ENCODE measurements at regions not wholly inside any gene's neighbourhood (a gene's known extent, or its start where the extent isn't known, plus 50 kb on each side); places are given as distances from the start of the nearest gene placed in this dataset.

DNA sequence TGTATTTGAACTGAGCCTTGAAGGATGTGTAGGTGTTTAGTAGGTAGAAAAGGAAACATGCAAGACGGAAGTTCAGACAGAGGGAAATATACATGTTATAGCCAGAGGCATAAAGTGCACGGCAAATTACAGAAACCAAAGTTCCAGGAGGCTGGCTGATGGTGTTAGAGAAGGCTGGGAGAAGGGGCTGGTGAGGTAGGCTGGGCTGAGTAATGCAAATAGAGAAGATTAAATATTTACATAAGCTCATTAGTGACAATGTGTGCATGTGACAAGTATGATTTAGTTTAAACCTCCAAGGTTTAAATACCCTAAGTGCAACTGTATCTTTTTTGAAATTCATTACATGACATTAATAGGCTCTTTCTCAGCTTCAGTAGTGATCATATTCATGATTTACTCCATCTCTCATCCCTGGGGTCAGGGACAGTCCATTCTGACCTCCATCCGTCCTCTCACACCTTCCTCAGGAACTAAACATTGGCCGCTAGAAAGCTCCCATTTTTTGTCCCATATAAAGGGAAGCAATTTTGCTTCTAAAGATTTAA is 399.8 kb upstream of the SALL1 start:
- no TSS peak for BruUV-seq (replicated peaks)
- H3K27me3 Mint-ChIP-seq (ENCODE audit: unreplicated experiment): peaks cover 26% of the 10 kb centered on the region
- TF ChIP-seq, protein P1, sequence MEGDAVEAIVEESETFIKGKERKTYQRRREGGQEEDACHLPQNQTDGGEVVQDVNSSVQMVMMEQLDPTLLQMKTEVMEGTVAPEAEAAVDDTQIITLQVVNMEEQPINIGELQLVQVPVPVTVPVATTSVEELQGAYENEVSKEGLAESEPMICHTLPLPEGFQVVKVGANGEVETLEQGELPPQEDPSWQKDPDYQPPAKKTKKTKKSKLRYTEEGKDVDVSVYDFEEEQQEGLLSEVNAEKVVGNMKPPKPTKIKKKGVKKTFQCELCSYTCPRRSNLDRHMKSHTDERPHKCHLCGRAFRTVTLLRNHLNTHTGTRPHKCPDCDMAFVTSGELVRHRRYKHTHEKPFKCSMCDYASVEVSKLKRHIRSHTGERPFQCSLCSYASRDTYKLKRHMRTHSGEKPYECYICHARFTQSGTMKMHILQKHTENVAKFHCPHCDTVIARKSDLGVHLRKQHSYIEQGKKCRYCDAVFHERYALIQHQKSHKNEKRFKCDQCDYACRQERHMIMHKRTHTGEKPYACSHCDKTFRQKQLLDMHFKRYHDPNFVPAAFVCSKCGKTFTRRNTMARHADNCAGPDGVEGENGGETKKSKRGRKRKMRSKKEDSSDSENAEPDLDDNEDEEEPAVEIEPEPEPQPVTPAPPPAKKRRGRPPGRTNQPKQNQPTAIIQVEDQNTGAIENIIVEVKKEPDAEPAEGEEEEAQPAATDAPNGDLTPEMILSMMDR (IDR thresholded peaks at IDR 0.05; ENCODE audit: unreplicated experiment): no peak
- no peak overlapping the region for H3K4me3 Mint-ChIP-seq (ENCODE audit: low read depth, unreplicated experiment)
- H3K9me3 Mint-ChIP-seq (ENCODE audit: low read depth, unreplicated experiment): no peaks in the 10 kb centered on the region
- CTCF ChIA-PET: no interaction called here
- H3K4me1 Mint-ChIP-seq (ENCODE audit: low read depth, unreplicated experiment): no peaks in the 10 kb centered on the region
- no peaks in the 10 kb centered on the region for H3K36me3 Mint-ChIP-seq (ENCODE audit: insufficient read depth, unreplicated experiment)
- DNase-seq: no peak
- intact Hi-C loops (cut with micrococcal nuclease; ENCODE audit: unreplicated experiment): no loop called here
- no peak overlapping the region for H3K27ac Mint-ChIP-seq (ENCODE audit: unreplicated experiment)

DNA sequence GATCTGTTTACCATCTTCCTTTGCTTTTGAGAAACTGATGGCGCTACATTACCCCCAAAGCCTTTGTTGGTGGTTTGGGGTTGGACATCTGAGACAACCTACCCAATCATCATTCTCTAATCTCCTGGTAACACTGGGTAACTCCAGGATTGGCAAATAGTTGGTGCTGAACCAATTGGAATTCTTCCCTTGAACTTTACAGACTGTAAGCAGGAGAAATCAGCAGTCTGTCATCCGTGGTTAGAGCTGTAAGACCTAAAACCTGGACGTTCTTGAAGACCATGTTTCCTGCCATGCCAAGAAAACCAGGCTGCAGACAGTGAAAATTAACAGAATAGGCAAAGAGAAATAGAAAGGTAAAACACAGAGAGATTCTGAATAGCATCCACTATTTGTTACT is 398.8 kb upstream of the SALL1 start:
- peaks cover 26% of the 10 kb centered on the region for H3K27me3 Mint-ChIP-seq (ENCODE audit: unreplicated experiment)
- BruUV-seq (replicated peaks): no TSS peak
- CTCF ChIA-PET: no interaction called here
- H3K9me3 Mint-ChIP-seq (ENCODE audit: low read depth, unreplicated experiment): no peaks in the 10 kb centered on the region
- DNase-seq: no peak
- no peak overlapping the region for H3K4me3 Mint-ChIP-seq (ENCODE audit: low read depth, unreplicated experiment)
- intact Hi-C loops (cut with micrococcal nuclease; ENCODE audit: unreplicated experiment): no loop called here
- H3K4me1 Mint-ChIP-seq (ENCODE audit: low read depth, unreplicated experiment): no peaks in the 10 kb centered on the region
- TF ChIP-seq, protein P1 (IDR thresholded peaks at IDR 0.05; ENCODE audit: unreplicated experiment): no peak
- H3K36me3 Mint-ChIP-seq (ENCODE audit: insufficient read depth, unreplicated experiment): no peaks in the 10 kb centered on the region
- H3K27ac Mint-ChIP-seq (ENCODE audit: unreplicated experiment): no peak overlapping the region

DNA sequence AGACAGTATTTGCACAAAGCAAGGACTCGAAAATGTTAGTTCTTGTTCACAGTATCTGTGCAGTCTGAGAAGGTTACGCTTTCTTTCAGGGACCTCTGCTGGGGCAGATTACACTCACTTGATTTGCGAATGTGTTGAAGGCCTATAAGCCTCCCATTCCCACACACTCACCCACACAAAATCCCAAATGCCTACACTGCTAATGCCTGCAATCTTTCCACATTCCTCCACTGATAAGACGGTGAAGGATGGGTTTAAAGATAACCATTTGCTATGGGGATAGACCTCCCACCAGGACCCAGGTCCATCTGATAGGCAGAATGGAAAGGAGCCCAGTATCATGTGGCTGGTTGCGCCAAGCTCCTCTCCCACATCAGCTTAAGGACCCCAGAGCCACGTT is 394.9 kb upstream of the SALL1 start:
- no peaks in the 10 kb centered on the region for H3K4me1 Mint-ChIP-seq (ENCODE audit: low read depth, unreplicated experiment)
- CTCF ChIA-PET: no interaction called here

DNA sequence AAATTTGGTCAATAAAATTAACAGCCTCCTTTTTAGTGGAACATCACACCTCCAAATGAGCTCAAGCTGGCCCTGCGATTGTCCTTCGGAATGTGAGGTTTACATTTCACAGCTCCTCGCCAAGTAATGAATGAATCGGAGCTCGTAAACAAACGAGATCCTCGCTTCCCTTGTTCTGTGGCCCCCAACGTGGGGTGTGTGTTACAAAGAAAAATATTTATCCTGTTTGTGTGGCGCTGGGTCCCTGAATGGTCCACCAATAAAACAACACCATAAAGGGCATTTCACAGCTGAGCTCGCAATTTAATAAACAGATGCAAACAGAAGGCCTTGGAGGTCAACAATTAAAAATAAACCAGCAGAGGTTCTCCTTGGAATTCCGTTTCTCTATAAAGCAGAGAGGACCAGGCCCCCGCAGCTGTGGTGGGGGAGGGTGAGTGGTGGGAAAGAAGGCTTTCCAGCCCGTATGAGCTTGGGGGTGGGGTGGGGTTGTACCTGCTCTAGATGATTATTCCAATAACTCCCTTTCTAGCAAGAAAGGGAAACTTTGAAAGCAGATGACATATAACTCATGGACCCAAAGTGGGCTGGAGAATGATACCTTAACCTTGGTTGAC is 393.9 kb upstream of the SALL1 start:
- intact Hi-C loops (cut with micrococcal nuclease; ENCODE audit: unreplicated experiment): no loop called here
- no TSS peak for BruUV-seq (replicated peaks)
- CTCF ChIA-PET: no interaction called here
- no peak overlapping the region for H3K27ac Mint-ChIP-seq (ENCODE audit: unreplicated experiment)
- H3K27me3 Mint-ChIP-seq (ENCODE audit: unreplicated experiment): peaks cover 9% of the 10 kb centered on the region
- H3K4me3 Mint-ChIP-seq (ENCODE audit: low read depth, unreplicated experiment): no peak overlapping the region
- H3K9me3 Mint-ChIP-seq (ENCODE audit: low read depth, unreplicated experiment): no peaks in the 10 kb centered on the region
- no peak for DNase-seq
- TF ChIP-seq, protein P1 (IDR thresholded peaks at IDR 0.05; ENCODE audit: unreplicated experiment): no peak
- H3K36me3 Mint-ChIP-seq (ENCODE audit: insufficient read depth, unreplicated experiment): no peaks in the 10 kb centered on the region
- H3K4me1 Mint-ChIP-seq (ENCODE audit: low read depth, unreplicated experiment): no peaks in the 10 kb centered on the region

More for the DNA sequence above, 394.9 kb upstream of the SALL1 start:
- H3K4me3 Mint-ChIP-seq (ENCODE audit: low read depth, unreplicated experiment): no peak overlapping the region
- no peak for DNase-seq
- no peak overlapping the region for H3K27ac Mint-ChIP-seq (ENCODE audit: unreplicated experiment)
- no peaks in the 10 kb centered on the region for H3K36me3 Mint-ChIP-seq (ENCODE audit: insufficient read depth, unreplicated experiment)
- BruUV-seq (replicated peaks): no TSS peak
- H3K9me3 Mint-ChIP-seq (ENCODE audit: low read depth, unreplicated experiment): no peaks in the 10 kb centered on the region
- TF ChIP-seq, protein P1 (IDR thresholded peaks at IDR 0.05; ENCODE audit: unreplicated experiment): no peak
- intact Hi-C loops (cut with micrococcal nuclease; ENCODE audit: unreplicated experiment): no loop called here
- H3K27me3 Mint-ChIP-seq (ENCODE audit: unreplicated experiment): peaks cover 12% of the 10 kb centered on the region

Measured in Calu3 (cell line).